ENCODE measurements at regions not wholly inside any gene's neighbourhood (a gene's known extent, or its start where the extent isn't known, plus 50 kb on each side); places are given as distances from the start of the nearest gene placed in this dataset.

DNA sequence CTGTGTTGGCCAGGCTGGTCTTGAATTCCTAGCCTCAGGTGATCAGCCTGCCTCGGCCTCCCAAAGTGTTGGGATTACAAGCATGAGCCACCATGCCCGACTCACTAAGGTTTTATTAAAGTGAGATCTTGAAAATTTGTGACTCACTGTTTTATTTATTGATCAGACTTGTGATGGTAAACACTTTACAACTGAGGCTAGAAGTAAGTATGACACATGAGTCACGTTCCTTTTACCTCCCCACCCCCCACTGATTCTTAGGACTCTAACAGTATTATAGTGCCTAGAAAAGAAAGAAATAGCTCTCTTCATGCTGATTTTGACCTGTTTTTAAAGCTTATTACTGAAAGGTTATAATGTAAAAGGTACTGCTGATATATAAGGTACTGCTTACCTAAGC is 160.6 kb downstream of the TANC2 start:
- TF ChIP-seq CTCF (IDR thresholded peaks at IDR 0.05; ENCODE audit: insufficient read depth, low read length, missing control alignments) = no peak
- CTCF ChIA-PET = interaction anchor here (0.8 kb wide), 1 partner anchor 299 kb away, joined by 3 read pairs; no protein-coding TSS in a partner anchor
- POLR2A ChIA-PET = no interaction called here
- no peak for DNase-seq (ENCODE audit: low read depth, low spot score)
- no peak overlapping the region for H3K4me3 ChIP-seq (ENCODE audit: low read depth, low read length)

- CTCF ChIA-PET = interaction anchor here (1.0 kb wide), 1 partner anchor 21 kb away, joined by 3 read pairs; no protein-coding TSS in a partner anchor
- no peak for TF ChIP-seq CTCF (IDR thresholded peaks at IDR 0.05; ENCODE audit: insufficient read depth, low read length, missing control alignments)
- POLR2A ChIA-PET = no interaction called here
- no peak overlapping the region for H3K4me3 ChIP-seq (ENCODE audit: low read depth, low read length)
- no peak for DNase-seq (ENCODE audit: low read depth, low spot score)
Measured at GRCh38 chr17:63132459-63132911, 166.4 kb downstream of the TANC2 start.

GRCh38 chr17:63133491-63133890 is 167.5 kb downstream of the TANC2 start:
- no peak for TF ChIP-seq CTCF (IDR thresholded peaks at IDR 0.05; ENCODE audit: insufficient read depth, low read length, missing control alignments)
- POLR2A ChIA-PET = no interaction called here
- DNase-seq (ENCODE audit: low read depth, low spot score) = no peak
- CTCF ChIA-PET = no interaction called here
- H3K4me3 ChIP-seq (ENCODE audit: low read depth, low read length) = no peak overlapping the region

DNA sequence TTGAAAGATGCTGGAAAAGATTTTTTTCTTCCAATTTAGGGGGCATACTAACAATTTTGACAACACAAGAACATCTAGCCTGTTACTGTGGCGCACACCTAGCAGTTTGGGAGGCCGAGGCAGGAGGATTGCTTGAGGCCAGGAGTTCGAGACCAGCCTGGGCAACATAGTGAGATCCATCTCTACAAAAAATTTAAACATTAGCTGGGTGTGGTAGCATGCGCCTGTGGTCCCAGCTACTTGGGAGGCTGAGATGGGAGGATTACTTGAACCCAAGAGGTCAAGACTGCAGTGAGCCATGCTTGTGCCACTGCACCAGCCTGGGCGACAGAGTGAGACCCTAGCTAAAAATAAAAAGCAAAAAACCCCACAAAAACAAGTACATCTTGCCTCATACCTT is 168.8 kb downstream of the TANC2 start:
- no peak overlapping the region for H3K4me3 ChIP-seq (ENCODE audit: low read depth, low read length)
- TF ChIP-seq CTCF (IDR thresholded peaks at IDR 0.05; ENCODE audit: insufficient read depth, low read length, missing control alignments) = no peak
- POLR2A ChIA-PET = no interaction called here
- DNase-seq (ENCODE audit: low read depth, low spot score) = no peak
- CTCF ChIA-PET = interaction anchor here (1.3 kb wide), 1 partner anchor 53 kb away, joined by 4 read pairs; no protein-coding TSS in a partner anchor

DNA sequence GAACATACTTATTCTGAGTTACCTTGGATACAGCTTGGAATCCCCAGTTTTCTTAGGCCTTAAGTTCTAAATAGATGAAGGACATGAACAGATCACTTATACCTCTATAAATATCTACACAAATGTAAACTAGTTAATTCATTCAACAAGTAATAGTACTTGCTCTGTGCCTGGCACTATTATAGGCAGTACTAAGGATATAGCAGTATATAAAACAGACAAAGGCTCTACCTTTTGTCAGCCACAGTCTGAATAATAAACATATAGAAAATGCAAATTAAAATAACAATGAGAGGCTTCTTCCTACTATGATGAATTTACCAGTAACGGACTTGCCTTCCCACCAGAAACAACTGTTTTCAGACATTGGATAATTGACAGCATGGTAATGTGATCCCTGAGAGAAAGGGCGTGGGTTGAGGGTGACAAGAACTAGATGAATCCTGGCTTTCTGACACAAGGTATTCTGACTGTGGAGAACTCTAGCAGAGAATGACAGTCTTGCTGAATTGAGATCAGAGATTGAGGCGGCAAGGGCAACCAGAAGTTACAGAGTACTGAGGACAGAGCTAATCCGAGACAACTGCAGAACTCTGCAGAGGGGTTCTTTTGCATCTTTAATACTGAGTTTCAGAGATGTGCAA is 170.5 kb downstream of the TANC2 start:
- DNase-seq (ENCODE audit: low read depth, low spot score) = no peak
- ChIA-PET CTCF (no interaction called here), POLR2A (no interaction called here)
- no peak overlapping the region for H3K4me3 ChIP-seq (ENCODE audit: low read depth, low read length)
- TF ChIP-seq CTCF (IDR thresholded peaks at IDR 0.05; ENCODE audit: insufficient read depth, low read length, missing control alignments) = no peak

DNA sequence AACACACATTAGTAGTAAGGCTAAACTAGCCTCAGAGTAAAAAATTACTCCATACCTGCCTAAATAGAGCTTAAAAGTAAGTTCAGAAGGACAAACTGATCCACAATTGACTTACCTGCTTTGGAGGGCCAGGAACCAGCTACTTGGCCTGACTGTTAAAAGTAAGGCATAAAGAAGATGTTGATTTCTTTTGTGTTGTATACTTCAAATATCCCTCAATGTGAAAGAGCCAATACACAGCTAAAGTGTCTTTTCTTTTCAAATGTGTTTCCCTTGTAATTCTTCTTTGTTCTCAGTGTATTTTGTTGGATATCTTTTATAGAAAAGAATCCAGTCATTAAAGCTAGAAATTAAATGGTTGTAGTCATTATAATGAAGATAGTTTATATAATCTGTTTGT is 171.1 kb downstream of the TANC2 start:
- H3K4me3 ChIP-seq (ENCODE audit: low read depth, low read length) = no peak overlapping the region
- no peak for TF ChIP-seq CTCF (IDR thresholded peaks at IDR 0.05; ENCODE audit: insufficient read depth, low read length, missing control alignments)
- CTCF ChIA-PET = interaction anchor here (1.7 kb wide), 1 partner anchor 269 kb away, joined by 4 read pairs; no protein-coding TSS in a partner anchor
- POLR2A ChIA-PET = no interaction called here
- DNase-seq (ENCODE audit: low read depth, low spot score) = no peak

Measured in AG04449 (cell line).